ENCODE measurements at regions not wholly inside any gene's neighbourhood (a gene's known extent, or its start where the extent isn't known, plus 50 kb on each side); places are given as distances from the start of the nearest gene placed in this dataset.

DNA sequence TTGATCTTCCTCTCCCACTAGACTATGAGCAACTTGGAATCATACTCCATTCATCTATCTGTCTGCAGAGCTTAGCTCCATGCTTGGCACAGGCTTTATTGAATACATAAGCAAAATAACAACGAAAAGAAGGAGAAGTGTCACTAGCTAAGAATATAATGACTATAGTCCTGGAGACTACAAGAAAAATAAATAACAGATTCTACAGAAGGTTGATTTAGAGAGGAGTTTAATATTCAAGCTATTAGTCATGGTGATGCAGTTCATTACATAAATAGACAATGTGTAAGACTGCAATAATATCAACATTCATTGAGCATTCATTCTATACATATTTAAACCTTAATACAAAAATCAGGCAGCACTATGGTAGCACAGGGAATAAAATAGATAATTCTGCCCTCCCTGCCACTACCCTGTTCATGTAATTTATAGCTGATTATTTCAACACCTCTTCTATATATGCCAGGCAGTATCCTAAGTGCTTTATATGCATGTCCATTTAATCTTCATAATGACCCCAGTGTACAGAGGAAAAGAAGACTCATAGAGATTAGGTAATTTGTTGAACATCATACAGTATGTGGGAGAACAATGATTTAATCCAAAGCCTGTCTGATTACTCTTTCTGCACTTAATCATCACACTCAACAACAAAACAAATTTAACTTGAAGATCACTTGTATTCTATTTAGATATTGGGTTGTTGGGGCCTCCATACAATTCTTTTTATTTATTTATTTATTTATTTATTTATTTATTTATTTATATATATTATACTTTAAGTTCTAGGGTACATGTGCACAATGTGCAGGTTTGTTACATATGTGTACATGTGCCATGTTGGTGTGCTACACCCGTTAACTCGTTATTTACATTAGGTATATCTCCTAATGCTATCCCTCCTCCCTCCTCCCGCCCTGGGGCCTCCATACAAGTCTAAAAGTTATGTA, 165.3 kb downstream of the RNF152 start:
- DNase-seq = no peak

DNA sequence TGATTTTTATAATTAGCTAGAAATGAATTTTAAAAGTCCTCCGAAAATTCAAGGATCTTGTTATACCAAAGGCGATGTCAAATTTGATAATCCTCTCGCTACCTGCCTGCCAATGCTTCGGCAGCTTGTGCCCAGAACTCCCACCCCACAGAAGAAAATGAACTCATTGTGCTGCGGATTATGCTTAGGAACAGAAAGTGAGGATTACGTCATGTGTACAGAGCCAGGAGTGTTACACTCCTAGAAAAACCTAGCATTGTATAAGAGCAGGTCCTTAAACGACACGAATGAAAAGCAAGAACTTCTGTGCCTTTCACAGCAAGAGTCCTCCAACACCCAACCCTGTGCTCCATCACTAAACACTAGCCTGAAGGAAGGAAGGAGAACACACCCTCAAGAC, 168.3 kb downstream of the RNF152 start:
- no peak for DNase-seq

DNA sequence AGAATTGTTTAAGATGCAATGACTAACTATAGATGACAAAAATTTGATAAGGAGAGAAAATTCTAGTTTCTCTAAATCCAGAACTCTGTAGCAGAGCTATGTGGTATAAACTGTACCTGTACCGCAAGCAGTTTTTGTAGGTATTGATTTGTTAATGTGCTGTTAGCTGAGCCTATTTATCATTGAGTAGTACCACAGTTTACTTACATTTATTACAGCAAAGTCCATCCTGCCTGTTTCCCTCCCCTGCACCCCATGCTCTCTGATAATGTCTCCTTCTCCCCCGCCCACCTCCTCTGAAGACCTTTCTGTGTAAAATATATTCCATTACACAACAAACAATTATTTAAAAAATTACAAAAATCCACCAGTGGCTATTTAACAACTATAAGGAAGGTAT, 170.6 kb downstream of the RNF152 start:
- no peak for DNase-seq

DNA sequence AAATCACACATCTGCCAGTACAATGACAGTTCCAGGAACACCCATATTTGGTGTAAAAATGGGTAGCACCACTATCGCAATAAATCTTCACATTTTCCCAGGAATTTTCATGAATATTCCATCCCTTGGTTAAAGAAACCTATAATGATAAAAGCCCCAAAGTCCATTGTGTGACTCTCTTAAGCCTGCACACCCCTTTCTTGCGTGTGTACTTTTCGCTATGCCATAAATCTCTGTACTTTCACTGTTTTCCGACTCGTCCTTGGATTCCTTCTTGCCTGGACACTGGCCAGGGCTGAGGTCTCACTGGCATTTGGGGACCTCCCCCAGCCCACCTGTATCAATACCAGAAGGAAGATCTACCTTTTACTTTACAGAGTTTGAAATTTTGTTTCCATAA, 172.3 kb downstream of the RNF152 start:
- no peak for DNase-seq

DNA sequence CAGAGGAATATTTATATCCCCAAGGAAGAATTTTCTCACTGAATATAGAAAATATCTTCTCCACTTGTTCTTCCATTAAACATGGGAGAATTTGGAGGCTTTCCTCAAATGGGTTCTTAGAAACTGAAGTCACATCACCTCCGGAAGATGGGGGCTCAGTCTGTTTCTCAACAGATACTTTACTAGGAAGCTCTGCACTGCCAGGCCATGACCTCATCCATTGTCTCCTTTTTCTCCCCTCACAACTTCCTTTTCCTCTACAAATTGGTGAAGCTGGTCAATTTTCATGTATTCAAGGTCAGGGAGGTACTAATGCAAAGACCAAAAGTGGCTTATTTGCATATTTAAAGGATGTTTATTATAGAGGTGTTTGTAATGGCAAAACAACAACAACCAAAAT, 173.1 kb downstream of the RNF152 start:
- no peak for DNase-seq

DNA sequence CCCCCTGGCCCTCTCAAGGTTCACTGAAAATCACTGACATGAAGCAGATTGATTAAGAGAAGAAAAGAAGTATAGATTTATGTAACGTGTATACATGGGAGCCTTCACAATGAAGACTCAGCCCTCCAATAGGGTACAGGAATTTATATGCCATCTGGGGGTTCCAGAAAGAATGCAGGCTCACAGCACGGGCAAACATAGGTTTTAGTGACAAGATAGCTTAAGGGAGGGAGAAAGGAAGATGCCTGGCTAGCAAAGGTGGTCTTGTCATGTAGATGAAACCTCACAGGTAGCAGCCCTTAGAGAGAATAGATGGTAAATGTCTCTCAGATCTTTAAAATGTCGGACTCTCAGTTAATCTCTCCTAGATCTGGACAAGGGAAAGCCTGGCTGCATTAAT, 173.9 kb downstream of the RNF152 start:
- DNase-seq = no peak

DNA sequence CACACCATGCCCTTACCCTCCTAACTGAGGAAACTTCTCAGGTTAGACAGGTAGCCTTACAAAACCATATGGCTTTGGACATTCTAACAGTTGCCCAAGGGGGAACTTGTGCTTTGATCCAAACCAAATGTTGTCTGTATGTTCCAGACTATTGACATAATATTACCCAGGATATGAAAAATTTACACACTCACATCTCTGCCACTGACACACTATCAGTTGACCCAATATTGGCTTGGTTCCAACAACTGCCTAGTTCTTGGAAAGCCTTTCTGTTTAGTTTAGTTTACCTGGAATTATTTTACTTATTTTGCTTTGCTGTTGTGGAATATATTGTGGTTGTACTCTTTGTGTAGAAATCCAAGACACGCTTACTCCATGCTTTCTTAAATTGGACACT, 178.4 kb downstream of the RNF152 start:
- no peak for DNase-seq

DNA sequence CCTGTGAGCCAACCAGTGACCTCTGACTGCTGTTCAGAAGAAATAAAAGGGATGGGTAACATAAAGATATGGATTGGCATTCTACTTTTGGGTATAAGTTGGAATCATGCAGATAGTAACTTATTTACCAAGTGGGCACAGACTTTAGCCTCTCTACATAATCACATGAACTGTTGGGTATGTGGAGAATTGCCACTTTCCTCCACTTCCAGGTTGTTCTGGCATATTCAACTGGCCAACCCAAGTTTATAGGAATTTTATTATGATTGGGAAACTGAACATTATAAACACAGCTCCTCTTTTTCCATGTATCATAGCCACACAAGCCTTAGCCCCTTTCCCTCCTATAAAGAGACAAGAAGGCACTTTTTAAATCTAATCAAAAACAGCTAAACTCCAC, 179.3 kb downstream of the RNF152 start:
- DNase-seq = no peak

DNA sequence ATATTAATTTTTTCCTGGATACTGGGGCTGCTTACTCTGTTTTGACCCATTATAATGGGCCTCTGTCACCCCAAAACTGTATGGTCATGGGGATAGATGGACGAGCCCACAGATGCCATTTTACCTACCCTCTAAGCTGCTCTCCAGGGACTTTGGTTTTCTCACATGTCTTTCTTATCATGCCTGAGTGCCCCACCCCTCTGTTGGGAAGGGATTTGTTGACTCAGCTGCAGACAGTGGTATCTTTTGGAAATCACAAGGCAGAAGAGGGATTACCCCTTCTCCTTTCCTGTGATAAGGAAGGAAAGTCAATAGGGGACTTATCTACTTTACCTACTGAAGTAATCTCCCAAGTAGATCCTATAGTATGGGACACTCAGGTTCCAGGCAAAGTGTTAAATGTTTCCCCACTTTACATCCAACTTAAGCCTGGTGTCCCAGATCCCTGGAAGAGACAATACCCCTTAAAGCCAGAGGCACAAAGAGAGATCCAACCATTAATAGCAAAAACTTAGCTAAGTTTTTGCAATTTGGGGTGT, 182.7 kb downstream of the RNF152 start:
- DNase-seq = no peak

DNA sequence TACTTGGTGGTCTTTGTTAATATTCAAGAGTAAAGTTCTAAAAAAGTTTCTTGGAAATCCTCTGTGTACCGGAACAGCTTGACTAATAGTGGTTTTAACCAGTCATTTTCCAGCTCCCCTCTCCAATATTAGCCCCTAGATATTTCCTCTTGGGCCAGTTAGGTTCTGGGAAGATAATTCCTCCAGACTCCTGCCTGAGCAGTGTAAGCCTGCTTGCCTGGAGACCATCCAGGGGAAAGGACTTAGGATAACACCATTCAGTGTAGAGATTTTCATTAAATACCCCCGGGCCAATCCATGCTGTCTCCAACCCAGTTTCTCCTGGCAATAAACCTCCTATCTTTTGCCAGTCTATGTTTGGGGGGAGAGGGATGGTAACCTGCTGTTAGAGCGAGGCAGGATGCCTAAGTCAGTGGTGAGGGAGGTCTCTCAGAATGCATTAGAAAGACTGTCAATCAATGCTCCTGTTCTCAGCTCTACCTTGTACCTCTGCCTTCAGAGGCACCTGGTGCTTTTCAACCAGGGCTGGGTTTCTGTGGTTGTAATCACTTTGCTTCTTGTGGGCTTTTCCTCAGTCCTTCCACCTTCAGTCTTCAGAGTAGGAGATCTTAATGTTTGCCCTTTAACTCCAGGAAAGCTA, 186.4 kb downstream of the RNF152 start:
- DNase-seq = no peak

DNA sequence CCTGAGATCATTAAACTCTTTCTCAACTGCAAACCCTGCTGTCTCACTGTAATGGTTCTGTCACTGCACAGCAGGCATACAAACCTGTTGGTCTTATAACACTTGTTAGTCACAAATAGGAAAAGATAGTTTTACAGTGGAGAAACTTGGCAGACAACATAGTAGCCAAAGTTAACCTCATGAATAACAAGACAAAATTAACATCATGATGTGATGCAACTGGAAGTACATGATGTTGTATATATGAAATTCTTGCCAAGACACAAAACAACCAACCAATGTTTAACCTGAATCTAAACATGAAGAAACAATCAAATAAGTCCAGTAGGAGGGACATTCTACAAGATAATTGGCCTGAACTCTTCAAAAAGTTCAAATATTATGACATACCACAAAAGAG, 189.3 kb downstream of the RNF152 start:
- DNase-seq = no peak

DNA sequence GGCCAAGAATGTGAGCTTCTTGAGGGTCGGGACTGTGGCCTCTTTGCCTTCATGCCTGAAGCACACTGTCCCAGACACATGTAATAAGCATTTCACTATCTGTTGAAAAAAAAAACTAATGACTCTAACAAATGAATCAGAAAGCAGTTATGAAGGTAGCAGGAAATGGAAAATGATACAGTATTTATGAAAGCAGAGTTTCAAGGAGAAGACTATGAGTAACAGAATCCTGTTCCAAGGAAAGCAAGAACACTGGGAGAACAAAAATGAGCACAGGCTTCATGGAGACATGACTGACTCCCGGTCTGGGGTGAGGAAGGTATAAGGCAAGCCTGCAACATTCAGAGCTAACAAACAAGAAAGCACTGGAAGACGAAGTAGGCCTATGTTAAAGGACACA, 190.8 kb downstream of the RNF152 start:
- DNase-seq = no peak

DNA sequence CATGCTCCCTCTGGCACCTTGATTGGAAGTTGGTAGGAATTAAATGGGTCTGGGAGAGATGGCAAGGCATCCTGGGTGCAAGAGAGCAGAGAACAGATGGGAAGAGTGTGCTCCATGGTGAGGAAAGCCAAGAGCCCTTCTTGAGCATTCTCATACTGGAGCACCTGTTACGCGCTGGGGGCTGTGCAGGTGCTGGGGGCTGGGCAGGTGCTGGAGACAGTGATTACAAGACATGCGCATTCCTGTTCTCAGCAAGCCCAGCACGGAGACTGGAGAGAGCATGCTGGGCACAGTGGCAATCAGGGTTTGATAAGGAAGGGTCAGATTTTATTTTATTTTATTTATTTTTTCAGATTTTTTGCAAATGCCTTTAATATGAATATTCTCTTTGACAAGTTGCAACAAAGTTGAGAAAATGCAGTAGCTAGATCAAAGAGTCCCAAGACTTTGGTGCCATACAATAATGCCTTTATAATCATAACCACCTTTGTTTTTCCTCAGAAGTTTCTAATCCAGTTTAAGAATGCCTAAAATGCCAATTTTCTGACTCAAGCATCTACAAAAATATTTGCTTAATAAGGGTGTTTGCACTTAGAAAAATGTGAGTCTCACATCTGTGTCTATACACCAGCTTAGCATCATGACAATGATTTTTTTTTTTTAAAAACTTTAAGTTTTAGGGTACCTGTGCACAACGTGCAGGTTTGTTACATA, 193.3 kb downstream of the RNF152 start:
- no peak for DNase-seq

DNA sequence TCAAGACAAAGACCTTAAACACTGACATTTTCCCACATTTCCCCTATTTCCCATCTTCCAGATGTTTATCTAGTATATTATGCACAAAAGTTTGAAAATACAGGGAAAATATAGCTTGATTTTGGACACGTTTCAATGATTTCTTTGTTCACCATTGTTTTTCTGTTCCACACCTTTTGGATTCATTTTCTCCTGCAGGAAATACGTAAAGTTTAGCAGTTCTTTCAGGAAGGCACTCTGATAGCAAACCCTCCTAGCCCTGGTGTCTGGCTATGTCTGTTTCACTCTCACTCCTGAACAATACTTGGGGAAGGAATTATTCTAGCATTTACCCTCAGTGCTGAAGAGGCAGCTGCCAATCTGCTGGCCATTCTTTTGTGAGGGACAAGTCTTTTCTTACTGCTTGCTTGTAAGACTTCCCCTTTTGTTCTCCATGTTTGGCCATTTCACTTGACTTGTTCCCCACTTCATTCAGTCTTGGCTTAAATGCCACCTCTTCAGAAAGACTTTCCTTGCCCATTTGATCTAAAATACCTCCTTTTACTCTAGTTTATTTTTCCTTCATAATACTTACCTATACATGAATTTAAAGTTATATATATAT, 195.4 kb downstream of the RNF152 start:
- DNase-seq = no peak

DNA sequence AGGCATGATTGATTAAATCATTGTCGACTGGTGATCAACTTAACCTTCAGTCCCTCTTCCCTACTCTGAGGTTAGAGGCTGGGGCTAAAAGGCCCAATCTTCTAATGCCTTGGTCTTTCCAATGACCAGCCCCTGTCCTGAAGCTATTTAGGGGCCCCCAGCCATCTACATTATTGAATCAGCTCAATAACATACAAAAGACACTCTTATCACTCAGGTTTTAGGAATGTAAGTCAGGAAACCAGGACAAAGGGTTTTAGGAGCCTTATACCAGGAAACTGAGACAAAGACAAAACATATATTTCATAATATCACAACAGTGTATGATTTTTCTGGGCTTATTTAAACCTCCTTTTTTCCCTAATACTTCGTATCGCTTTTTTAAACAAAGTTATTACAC, 198.6 kb downstream of the RNF152 start:
- DNase-seq = no peak

DNA sequence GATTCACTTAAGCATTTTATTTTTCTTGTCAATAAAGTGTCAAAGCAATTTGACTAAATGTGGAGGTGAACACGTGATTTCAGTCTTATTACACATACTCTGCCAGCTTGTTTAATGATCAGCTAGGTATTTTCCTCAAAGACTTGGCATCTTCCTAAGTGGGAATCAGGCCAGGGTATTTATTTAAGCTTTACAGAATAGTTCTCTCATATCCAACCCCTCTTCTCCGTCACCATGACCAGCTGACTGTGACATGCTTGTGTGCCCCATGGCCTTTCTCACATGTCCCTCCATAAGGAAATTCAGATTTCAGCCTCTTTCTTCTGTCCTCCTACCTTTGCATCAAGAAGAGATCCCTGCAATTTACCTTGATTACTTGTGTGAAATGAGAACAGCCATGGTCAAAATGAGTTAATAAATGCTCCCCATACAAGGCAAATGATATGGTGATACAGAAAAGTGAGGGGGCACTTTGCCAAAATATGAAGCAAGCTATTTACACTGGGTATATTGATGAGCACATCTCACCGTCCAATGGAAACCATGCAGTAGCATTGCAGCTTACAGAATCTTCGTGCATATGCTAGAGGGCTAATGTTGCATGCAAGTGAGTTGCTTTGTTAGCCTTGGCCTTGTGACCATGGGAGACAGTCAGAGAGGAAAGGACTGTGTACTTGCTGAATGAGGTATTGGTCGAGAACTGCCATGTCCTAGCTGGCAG, 202.2 kb downstream of the RNF152 start:
- no peak for DNase-seq

DNA sequence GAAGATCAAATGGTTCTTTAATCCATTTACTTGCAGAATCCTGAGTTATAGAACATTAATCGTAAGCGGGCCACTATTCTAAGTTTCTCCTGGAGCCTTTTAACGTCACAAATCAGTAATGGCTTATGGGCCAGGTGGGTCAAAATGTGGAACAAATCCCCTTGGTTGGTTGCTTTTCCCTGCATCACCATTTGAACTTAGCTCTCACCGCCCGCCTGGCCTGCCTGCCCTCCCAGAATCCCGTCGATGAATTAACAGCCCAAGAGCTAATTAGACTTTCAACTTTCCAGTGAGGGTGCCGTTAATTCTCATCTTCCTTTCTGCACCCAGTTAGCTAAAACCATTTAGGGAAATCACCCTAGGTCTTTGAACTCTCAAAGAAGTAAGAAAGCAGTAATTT, 205.5 kb downstream of the RNF152 start:
- DNase-seq = no peak

DNA sequence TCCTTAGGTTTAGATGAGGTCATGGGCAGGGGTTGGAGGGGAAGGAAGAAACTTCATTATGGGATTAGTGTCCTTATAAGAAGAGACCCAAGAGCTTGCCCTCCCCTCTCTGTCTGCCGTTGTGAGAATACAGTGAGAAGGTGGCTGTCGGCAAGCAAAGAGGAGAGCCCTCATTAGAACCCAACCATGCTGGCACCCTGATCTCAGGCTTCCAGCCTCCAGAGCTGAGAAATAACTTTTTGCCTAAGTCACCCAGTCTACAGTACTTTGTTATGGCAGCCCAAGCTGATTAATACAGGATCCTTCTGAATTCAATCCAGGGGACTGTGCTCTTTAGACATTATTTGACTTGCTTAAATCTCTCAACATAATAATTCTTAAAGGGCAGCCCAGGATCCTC, 209.0 kb downstream of the RNF152 start:
- DNase-seq = no peak

DNA sequence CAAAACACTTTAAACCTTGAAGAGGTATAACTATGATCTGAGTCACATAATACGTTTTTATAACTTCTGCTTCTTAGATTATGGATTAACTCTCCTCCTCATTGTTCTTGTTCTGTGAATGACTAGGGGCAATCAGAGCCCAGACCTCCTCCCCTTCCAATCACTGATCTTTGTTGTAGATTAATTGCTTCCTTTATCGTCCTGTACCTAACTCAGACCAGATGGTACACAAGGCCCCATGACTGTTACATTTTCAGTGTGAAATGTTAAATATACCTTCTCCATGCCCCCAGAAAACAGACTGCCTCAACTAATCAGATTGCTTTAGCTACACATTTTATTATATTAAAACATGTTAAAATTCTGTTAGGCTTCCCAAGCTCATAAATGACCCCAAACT, 211.7 kb downstream of the RNF152 start:
- no peak for DNase-seq

DNA sequence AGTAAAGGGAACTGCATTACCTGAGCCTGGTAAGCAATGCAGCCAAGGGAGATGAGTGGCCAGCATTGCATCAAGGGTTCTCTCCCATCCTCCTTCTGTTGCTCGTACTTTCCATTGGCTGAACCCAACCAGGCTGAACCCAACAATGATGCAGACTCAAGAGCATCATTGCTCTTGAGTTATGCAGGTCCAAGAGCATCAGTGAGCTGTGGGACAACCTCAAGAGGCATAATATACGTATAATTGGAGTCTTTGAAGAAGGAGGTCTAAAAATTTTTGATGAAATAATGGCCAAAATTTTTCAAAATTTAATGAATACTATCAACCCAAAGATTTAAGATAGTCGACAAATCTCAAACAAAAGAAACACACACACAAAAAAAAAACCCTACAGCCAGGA, 213.0 kb downstream of the RNF152 start:
- DNase-seq = no peak

DNA sequence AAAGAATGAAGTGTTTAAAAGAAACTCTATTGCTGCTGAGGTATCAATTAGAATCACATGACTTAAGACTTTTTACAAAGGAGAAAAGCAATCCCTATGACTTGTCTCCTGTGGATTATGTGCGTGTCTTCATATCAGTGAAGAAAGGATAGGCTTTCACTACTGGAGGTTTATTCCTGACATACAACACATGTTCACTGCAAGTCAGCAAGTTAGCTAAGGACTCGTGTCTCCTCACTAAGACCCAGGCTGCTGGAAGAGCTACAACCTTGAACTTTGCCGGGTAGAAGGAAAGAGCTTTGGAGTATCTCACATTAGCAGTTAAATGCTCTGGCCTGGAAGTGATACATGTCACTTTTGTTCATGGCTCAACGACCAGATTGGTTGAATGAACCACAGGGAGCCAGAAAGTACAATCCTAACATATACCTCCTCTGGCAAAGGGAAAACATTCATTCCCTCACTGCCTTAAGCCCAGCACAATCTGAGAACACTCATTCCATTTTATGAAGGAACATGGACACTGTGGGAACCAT, 215.3 kb downstream of the RNF152 start:
- no peak for DNase-seq

DNA sequence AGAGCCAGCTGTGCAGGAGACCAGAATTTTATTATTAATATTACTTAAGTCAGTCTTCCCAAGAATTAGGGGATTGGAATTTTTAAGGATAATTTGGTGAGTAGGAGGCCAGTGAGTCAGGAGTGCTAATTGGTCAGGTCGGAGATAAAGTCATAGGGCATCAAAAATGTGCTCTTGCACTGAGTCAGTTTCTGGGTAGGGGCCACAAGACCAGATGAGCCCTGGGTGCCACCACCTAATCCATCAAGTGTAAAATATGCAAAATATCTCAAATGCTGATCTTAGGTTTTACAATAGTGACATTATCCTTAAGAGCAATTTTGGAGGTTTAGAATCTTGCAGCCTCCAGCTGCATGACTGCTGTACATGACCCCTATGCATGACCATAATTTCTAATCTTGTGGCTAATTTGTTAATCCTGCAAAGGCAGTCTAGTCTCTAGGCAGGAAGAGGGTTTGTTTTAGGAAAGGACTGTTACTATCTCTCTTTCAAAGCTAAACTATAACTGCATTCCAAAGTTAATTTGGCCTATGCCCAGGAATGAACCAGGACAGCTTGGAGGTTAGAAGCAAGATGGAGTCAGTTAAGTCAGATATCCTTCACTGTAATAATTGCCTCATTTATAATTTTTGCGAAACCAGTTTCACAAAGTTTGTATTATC, 215.9 kb downstream of the RNF152 start:
- no peak for DNase-seq
